ENCODE measurements at regions not wholly inside any gene's neighbourhood (a gene's known extent, or its start where the extent isn't known, plus 50 kb on each side); places are given as distances from the start of the nearest gene placed in this dataset.

DNA sequence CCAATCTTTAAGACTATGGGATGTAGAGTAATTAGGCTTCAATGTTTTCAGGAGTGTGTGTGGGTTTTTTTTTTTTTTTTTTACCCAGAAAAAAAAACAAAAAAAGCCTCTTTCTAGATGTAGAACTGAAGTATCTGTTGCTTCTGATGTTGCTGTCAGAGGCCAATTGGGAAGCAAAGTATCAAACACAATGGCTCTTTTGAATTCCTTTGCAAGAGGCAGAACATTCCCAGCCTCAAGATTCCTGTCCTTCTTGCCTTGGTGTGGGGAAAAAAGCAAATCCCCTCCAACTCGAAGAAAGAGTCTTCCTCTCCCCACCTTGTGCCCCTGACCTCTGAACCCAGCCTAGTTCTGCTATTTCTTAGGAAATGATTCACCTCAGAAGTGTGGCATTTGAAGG, 55.4 kb upstream of the LMO4 start:
- TF ChIP-seq, protein P1, sequence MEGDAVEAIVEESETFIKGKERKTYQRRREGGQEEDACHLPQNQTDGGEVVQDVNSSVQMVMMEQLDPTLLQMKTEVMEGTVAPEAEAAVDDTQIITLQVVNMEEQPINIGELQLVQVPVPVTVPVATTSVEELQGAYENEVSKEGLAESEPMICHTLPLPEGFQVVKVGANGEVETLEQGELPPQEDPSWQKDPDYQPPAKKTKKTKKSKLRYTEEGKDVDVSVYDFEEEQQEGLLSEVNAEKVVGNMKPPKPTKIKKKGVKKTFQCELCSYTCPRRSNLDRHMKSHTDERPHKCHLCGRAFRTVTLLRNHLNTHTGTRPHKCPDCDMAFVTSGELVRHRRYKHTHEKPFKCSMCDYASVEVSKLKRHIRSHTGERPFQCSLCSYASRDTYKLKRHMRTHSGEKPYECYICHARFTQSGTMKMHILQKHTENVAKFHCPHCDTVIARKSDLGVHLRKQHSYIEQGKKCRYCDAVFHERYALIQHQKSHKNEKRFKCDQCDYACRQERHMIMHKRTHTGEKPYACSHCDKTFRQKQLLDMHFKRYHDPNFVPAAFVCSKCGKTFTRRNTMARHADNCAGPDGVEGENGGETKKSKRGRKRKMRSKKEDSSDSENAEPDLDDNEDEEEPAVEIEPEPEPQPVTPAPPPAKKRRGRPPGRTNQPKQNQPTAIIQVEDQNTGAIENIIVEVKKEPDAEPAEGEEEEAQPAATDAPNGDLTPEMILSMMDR (IDR thresholded peaks at IDR 0.05; ENCODE audit: control extremely low read depth in 1 of 3, insufficient read depth in 1 of 3, low read depth in 1 of 3, low read length in 3 of 3) = no peak
- TF ChIP-seq CREB1 (IDR thresholded peaks at IDR 0.05) (no peak), SP2 (IDR thresholded peaks at IDR 0.05; ENCODE audit: low read length) (no peak), POLR2AphosphoS5 (IDR thresholded peaks at IDR 0.05; ENCODE audit: low read depth, low read length) (no peak), PHF8 (conservative IDR thresholded peaks at IDR 0.05; ENCODE audit: low read depth, low read length) (no peak)
